ENCODE measurements at regions not wholly inside any gene's neighbourhood (a gene's known extent, or its start where the extent isn't known, plus 50 kb on each side); places are given as distances from the start of the nearest gene placed in this dataset.

DNA sequence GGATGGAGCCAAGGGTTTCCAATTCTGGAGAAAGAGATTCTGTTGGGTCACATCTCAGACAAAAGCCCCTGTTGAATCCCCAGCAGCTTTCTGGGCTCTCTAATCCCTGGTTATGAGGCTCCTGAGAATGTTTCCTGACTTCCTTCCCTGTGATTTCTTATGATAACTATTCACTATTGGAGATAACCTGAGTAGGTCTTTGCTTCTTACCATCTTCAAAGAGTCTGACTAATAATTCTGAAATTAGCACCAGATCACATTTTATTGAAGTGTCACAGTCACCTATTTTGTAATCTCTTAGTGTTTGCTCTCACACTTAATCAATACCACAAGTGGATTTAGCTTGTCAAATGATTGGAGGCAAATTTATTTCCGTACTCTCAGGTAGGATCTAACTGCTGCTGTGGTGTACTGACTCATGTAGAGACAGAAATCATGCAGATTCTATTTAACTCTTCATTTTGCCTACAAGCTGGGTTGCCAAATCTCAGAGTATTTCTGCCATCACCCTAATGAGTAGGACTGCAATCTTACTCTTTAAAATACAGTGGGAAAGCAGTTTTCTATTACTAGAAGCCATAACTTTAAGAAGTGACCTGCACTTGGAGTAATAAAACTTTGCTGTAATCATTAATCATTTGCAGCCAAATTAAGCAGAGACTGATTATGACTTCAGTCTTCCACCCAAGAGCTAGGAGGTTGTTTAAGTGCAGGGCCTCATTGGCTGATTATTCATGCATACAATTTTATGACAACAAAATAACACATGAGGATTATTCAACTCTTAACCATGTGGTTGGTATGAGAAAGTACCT lies 422.1 kb downstream of the EPM2A start:
- no peak for DNase-seq

DNA sequence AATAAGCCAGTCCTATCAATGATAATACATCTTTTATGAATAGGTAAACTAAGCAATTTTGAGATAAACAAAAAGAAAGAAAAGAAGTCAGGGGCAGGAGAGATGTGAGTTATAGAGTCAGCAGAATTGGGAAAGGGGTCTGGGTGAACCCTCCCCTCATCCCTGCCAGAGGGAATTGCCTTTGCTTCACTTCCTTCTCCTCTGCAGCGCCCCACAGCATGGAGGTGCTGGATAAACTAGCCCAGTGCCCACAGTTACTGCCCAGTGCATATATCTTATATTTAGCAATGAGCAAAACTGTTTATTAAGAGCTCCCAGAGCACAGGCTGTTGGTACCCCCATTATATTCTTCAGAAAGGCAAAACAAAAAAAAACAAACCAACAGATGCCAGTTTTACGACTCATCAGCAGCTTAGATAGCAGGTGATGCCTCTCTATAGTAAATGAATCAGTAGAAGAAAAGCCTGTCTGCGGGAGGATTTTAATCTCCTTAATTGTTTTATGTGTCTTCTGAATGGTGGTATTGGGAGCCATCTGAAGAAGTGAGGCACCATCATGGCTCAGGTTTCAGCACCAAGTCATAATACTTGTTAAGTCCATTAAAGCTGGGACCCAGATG lies 419.2 kb downstream of the EPM2A start:
- DNase-seq, result no peak

DNA sequence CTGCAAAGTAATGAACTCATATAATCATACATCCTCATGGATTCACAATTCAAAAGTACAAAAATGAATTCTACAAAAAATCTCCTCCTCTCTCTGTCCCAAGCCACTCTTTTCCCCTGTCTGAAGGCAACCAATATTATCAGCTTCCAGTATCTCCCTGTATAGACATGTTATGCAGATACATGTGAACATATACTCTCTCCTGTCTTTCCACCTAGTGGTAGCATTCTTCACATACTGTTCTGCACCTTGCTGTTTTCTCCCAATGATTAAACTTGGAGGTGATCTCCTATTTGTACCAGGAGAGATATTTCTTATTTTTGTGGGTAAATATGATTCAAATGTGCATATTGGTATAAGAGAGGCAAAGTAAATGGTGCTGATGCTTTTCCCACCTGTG lies 416.4 kb downstream of the EPM2A start:
- no peak for DNase-seq

DNA sequence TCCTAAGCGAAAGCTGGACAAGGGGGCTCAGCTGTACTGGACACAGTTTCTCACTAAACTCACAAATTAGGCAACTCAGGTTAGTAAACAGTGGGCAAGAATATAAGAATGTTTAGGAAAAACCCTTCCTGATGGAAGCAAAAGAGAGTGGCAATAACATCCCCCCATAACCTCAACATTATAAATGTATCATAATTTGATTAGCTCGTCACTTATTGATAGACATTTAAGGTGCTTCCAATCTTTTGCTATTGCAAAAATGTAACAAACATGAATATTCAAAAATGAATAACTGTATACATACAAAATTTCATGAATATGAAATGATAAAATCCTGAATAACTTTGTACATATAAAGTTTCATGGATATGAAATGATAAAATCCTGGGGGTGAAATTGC lies 415.7 kb downstream of the EPM2A start:
- DNase-seq, result no peak

DNA sequence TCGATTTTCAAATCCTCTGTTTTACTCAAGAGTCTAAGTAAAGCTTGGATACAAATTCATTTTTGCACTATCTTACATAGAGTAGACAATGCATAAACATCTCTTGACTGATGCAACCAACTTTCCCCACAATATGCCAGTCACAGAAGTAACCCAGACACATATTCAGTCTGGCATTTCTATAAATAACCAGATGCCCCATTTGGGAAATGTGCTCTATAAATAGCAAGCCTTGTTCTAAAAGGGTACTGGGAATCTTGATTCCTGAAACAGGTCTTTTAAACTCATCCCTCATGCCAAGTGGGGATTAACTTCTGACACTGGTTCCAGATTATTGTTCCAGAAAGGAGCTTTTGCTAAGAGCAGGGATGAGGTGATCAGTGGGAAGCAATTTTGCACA lies 411.7 kb downstream of the EPM2A start:
- no peak for DNase-seq

DNA sequence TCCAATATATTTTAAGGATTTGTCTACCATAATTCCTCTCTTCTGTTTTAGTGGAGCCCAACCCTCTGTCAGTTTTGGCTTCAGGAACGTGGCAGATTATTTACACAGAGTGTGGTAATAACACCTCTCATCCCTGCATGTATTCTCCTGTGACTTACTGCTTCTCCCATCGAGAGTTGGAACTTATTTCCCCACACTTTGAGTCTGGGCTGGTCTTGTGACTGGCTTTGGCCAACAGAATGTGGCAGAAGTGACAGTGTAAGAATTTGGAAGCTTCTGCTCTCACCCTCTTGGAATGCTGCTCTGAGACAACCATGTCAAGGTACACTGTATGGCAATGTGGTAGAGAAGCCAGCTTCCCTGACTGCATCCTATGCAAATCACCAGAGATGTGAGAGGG lies 407.7 kb downstream of the EPM2A start:
- no peak for DNase-seq

DNA sequence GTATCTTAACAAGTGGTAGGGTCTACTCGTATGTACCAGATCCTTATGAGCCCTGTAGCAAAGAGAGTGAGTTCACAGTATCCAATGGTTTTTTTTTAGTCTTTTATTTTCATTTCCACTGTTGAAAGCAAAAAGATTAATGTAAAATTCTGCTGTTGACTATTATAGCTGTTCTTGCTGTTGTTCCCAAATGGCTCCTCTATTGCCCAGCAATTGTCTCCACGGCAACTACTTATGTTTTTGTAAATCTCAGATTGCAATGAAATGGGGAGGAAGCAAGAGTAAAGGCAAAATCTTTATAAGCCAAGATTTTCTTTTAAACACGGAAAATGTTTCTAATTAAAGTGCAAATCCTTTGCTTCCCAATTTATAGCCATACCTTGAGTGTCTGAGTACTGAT lies 406.1 kb downstream of the EPM2A start:
- no peak for DNase-seq

DNA sequence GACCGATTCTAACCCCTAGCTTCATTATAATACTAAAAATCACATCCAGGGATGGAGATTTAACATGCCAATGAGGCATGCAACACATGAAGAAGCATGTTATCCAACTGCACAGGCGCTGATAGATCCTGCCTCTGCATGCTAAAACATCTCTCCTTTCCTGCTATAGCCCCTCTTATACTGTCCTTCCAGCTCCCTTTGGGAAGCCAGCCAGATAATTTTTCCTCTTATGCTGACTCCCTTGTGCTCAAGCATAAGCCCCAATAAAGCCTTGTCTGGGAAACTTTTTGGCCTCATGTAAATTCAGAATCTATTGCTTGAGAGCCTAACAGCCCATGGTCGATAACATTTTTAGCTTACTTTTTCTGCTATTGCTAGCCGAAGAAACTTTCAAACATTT lies 404.3 kb downstream of the EPM2A start:
- no peak for DNase-seq

DNA sequence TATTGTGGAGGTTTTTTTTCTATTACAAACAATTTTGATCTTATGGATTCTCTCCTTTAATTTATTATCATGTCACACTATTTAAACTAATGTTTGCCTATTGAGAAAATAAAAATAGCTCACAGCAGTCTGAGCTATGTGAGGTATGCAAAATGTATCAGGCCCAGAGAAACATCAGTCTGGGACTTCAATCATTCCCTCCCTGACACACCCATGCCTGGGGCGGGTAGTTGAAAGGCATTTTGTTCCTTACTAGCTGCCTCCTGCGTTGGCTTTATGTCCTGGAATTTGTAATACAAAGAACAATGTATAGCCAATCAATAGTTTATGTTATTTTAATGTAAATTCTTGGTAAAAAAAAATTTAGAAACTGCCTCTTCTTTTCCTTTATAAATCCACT lies 403.3 kb downstream of the EPM2A start:
- no peak for DNase-seq

DNA sequence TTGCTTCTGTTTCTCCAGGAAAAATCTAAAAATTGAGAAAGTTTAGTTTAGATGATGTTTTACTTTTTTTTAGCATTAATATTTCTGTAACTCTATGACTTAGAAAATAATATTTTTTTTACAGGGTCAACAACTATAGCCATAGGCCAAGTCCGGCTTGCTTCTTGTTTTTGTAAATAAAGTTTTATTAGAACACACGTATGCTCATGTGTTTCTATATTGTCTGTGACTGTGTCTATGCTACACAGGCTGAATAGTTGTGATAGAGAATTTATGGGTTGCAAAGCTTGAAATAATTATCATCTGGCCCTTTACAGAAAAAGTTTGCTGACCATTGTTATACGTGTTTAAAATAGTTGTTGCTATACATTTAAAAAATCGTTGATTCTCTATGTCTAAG lies 399.2 kb downstream of the EPM2A start:
- no peak for DNase-seq

DNA sequence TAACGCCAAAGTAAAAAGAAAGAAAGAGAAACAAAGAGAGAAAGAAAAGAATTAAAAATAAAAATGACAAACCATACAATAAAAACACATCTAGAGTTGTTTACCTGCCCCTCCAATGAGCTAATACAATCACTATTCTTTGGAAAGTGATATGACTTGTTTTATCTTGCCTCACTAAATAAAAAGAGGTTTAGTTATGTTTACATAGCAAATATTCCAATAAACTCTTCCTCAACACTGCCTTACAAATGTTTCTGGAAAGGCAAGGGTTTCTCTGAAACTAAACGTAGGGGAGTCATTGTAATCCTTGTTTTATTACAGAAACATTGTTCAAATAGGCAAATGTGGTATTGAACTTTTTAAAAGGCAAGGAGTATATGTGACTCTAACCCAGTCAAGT lies 396.2 kb downstream of the EPM2A start:
- DNase-seq, result no peak

DNA sequence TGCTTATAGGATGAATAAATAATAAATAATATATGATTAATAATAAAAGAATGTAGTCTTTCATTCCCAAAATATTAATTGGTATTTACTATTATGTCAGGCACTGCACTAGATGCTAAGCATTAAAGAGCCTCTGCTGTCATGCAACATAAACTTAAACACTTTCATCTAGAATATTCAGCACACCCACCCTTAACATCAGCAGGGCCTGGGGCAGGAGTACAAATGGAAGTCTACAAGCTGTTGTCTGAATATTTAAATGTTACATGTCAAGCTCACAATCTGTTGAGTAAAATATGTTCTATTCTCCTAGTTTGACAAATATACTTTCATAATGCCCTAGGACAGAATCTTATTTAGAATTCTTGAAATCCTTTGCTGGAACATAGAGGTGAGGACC lies 395.1 kb downstream of the EPM2A start:
- no peak for DNase-seq

DNA sequence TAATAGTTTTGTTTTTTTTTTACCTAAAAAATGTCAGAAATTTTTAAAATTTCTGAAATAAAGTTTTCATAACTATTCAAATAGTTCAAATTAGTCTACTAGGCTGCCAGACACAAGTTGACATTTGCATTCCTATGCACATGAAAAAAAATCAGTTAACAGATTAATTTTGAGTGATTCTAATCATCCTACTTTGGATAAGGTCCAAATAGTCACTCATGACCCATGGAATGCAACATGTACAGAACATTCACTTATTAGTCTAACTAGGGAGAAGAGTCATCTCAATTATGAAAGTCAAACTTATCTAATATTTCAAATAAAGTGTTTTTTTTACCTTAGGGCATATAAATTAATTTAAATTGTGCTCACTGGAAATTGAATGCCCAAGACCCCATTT lies 390.2 kb downstream of the EPM2A start:
- no peak for DNase-seq

DNA sequence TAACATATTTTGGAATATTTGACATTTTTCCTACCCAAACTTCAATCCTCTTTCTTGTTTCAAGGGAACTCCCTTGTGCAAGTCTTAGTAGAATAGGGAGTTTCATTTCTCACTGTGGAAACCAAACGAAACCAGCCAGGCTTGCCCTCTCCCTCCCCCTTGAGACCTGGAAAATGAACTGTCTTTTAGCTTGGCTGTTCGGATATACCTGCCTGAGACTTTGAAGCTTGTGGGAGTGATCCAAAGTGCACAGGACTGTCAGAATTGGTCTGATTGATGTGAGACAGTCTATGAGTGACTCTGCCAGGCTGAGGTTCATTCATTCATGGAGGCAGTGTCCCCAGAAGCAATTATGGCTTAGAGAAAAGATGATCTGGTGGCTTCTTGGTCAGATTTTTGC lies 388.1 kb downstream of the EPM2A start:
- DNase-seq, result no peak

DNA sequence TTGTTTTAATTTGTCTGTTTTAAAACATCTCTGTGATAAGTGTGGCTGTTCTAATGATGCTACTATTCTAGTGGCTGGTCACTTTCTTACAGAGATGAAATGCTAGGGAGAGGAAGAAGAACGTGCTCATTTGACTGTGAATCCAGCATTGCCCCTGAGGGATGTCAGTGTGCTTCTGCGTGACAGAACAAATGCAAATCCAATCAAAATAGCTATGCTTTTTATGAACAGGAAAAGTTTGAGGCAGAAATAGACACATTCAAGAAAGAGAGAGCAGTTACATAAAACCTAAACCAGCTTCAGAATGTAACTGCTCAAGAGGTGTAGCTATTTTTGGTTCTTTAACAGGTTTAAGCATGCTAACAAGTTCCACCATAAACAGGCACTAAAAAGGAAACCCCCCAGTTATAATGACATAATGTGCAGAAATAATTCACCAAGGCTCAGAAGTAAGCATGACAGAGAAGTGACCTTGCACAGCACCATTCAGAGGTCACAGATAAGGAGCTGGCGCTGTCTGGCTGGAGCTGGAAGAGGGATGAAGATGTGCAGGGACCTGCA lies 385.3 kb downstream of the EPM2A start:
- no peak for DNase-seq

DNA sequence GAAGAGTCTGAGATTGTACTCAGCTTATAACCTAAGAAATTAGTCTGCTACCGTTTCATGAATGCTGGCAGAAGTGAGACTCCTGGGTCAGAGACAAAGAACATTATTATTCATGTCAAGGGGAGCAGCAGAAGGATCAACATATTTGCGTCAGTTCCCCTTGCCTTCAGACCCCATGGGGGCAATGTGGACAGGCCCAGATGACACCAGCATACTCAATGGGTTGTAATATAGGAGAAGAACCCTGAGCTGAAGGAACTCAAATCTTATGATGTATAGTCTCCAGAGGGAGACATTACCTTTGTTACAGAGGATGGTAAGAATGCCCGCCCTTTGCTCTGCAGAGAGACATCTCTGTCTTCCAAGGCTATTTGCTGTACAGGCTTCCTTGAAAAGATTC lies 384.4 kb downstream of the EPM2A start:
- DNase-seq, result no peak

DNA sequence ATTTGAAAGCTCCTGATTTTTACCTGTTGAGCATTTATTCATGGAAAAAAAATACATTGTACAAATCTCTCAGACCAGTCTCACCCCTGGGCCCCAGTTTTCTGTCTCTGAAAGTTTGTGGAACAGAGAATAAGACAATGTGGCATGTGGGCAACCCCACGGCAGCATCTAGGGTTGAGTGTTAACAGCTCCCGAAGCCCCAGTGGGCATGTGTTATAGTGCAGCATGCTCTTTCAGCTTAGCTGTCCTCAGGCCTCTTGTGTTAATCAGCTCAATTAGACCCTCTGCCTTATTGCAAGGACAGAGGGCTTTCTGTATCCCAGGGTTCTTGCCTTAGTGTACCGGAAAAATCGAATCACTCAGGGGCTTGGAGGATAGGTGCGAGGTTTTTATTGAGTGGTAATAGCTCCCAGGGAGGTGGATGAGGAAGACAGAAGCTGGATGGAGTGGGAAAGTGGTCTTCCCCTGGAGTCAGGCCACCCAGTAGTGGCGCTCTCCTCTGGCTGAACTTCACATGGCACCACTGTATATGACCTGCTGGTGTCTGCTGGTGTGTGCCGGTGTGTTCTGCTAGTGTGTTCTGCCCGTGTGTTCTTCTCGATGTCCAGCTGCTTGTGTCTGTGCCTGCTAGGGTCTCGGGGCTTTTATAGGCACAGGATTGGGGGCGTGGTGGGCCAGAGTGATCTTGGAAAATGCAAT lies 382.8 kb downstream of the EPM2A start:
- DNase-seq, result no peak

DNA sequence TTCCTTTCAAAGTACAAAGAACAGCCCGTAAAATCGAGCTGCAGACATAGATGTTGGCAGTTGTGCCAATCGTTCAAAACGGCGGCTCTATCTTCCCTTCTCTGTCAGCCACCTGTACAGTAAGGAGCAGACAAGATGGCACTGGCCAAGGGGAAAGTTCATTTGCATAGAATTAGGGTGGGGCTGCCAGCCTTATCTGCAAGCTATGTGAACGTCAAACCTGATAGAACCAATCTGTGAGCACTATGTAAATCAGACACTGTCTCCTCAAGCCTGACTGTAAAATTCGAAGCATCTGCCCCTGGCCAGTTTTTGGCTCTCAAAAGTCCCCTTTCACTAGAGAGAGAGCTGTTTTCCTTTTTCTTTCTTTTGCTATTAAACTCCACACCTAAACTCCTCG lies 374.5 kb downstream of the EPM2A start:
- DNase-seq, result no peak

DNA sequence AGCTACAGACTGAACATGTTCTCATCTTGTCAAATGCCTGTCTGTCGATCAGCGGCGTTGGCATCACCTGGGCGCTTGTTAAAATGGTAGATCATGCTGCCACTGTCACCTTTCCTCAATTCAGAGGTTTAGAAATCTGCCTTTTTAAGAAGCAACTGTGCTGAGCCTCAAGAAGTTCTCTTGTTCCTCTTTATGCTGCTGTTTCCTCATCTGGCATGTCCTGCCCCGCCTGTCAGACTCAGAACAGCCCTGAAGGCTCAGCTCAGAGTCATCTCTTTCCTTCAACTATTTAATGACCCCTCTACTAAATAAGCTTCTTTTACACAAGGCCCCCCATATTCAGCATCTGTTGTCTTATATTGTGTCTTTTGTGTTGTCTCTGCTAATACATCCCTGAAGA lies 368.2 kb downstream of the EPM2A start:
- DNase-seq, result no peak

DNA sequence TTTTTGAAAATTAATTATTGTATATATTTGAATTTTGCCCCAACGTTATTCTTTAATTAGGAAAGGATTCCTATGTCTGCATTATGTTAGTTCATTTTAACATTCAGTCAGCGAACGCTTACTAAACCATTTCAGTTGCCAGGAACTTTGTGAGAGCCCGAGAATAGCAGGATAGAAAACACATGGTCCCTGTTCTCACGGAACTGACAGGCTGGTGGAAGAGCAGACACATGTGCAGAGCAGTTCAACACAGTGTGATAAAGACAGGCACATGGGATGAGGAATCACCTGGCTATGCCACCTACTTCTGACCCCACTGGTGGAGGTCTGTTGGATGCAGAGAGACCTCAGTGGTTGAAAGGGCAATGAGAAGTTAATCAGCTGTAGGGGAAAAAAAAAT lies 367.2 kb downstream of the EPM2A start:
- DNase-seq, result no peak

DNA sequence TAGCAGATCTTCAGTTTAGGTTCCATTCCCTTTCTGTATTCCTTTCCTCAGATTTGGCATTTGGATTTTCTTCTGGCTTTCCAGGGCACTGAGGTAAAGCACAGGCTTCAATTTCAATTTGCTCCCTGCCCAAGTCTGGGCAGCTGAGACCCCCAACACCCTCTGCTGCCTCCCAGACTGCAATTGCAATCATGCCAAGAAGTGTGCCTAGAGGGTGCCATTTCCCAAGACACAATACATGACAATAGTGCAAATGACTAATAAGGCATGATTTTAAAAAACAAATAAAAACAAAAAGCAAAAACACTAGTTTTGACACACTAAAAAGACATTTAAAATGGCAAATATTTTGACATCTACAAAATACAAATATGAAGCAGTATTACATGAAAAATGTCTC lies 364.8 kb downstream of the EPM2A start:
- no peak for DNase-seq

DNA sequence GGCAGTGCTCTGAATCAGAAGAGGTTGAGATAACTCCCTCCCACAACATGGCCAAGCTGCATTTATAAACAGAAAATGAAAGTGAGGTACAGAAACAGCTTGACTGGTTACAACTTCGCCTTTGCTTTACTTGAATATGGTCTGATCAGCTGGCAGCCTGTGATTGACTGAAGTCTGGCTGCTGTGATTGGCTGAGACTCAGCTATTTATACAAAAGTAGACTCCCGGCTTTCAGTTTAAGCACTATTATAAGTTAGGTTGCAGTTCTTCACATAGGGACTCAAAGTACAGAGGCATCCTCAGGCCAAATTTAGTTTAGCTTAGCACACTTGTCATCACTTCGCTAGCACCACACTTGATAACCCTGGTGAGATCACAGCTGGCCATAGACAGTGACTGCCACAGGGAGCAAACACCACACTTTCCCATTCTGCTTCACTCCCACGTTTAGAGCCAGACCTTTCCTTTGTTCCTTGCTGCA lies 362.6 kb downstream of the EPM2A start:
- DNase-seq, result no peak

DNA sequence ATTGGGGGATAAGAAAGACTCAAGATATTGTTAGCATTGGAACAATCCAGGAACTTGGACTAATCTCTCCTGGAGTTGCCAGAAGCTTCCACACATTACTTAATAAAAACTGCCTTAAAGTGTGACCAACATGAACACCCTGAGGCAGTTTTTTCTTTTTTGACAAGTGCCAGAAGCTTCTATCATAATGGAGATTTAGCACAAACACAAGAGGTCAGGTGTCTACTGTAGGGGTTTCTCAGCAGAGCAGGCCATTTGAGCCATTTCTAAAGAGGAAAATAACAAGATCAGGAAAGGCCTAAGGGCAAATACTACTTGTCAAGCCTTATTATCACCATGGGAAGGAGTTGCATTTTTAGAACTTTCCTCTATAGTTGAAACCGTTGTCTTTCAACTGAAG lies 361.5 kb downstream of the EPM2A start:
- DNase-seq, result no peak

DNA sequence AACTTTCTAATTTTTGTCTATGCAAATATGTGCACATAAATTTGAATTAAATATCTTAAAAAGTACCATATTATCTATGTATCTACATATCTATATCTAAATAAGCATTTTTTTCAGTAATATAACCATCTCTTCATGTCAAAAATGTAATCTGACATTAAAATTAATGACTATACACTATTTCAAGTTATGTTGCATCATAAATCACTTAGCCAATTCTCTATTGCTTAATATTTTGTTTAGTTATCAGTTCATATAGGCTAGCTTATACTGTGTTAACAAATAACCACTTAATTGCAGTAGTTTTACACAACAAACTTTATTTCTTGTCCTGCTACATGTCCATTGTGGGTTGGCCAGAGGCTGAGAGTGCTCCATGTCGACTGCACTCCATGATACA lies 360.8 kb downstream of the EPM2A start:
- no peak for DNase-seq
